ENCODE measurements at regions not wholly inside any gene's neighbourhood (a gene's known extent, or its start where the extent isn't known, plus 50 kb on each side); places are given as distances from the start of the nearest gene placed in this dataset.
"Not testable (repeated sequence)": the region's sequence is repeated elsewhere in the genome, so short reads cannot be mapped to it uniquely, and the experiment has no call there.

DNA sequence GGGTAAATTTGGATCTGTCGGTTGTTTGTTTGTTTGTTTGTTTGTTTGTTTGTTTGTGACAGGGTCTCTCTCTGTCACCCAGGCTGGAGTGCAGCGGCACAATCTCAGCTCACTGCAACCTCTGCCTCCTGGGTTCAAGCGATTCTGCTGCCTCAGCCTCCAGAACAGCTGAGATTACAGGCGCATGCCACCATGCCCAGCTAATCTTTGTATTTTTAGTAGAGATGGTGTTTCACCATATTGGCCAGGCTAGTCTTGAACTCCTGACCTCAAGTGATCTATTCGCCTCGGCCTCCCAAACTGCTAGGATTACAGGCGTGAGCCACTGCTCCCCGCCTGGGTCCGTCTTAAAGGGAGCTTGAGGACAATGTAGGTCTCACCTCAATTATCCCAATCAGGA is 95.3 kb upstream of the NAA20 start:
- not testable (repeated sequence) for TF ChIP-seq POLR2A (IDR thresholded peaks at IDR 0.05)
- TF ChIP-seq, protein P1, sequence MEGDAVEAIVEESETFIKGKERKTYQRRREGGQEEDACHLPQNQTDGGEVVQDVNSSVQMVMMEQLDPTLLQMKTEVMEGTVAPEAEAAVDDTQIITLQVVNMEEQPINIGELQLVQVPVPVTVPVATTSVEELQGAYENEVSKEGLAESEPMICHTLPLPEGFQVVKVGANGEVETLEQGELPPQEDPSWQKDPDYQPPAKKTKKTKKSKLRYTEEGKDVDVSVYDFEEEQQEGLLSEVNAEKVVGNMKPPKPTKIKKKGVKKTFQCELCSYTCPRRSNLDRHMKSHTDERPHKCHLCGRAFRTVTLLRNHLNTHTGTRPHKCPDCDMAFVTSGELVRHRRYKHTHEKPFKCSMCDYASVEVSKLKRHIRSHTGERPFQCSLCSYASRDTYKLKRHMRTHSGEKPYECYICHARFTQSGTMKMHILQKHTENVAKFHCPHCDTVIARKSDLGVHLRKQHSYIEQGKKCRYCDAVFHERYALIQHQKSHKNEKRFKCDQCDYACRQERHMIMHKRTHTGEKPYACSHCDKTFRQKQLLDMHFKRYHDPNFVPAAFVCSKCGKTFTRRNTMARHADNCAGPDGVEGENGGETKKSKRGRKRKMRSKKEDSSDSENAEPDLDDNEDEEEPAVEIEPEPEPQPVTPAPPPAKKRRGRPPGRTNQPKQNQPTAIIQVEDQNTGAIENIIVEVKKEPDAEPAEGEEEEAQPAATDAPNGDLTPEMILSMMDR (IDR thresholded peaks at IDR 0.05) = not testable (repeated sequence)

Measured in adrenal gland (tissue), 5 donors.